ENCODE measurements at regions not wholly inside any gene's neighbourhood (a gene's known extent, or its start where the extent isn't known, plus 50 kb on each side); places are given as distances from the start of the nearest gene placed in this dataset.

GRCh38 chr13:22028831-22029230 lies 358.0 kb downstream of the FGF9 start:
- POLR2A ChIA-PET, result no interaction called here
- in situ Hi-C loops (cut with HindIII; ENCODE audit: low pct_unique_long_range_greater_than_20kb, low sequenced_read_pairs) (no loop called here), intact Hi-C loops (cut with micrococcal nuclease; ENCODE audit: unreplicated experiment) (no loop called here)
- no TSS peak for BruUV-seq (replicated peaks)
- no peak overlapping the region for H3K27ac ChIP-seq (ENCODE audit: low read length)
- H3K36me3 ChIP-seq (ENCODE audit: control insufficient read depth, insufficient read depth, low read length), result no peaks in the 10 kb centered on the region
- no peaks in the 10 kb centered on the region for H3K27me3 ChIP-seq (ENCODE audit: control insufficient read depth, insufficient read depth, low read length)
- no peak for DNase-seq (ENCODE audit: low read depth, low spot score)
- no peak overlapping the region for H3K4me3 ChIP-seq (ENCODE audit: low read depth in 2 of 2, low read length in 2 of 2)
- no peak for TF ChIP-seq CTCF (IDR thresholded peaks at IDR 0.05)
- no peak for TF ChIP-seq SIN3A (IDR thresholded peaks at IDR 0.05; ENCODE audit: borderline replicate concordance, insufficient read depth, low read depth, low read length)
- TF ChIP-seq TCF7L2 (IDR thresholded peaks at IDR 0.05; ENCODE audit: low read depth, low read length), result no peak
- TF ChIP-seq POLR2AphosphoS5 (IDR thresholded peaks at IDR 0.05; ENCODE audit: low read depth, low read length), result no peak
- no peak for TF ChIP-seq REST (IDR thresholded peaks at IDR 0.05; ENCODE audit: insufficient read depth in 1 of 2, low read depth in 2 of 2, low read length in 1 of 2)
- no peaks in the 10 kb centered on the region for H3K4me1 ChIP-seq (ENCODE audit: control insufficient read depth, insufficient read depth, low read length)
- CTCF ChIA-PET, result no interaction called here
- no peaks in the 10 kb centered on the region for H3K9me3 ChIP-seq (ENCODE audit: control insufficient read depth, insufficient read depth, low read depth, low read length)
- no peak for ATAC-seq

- H3K36me3 ChIP-seq (ENCODE audit: control insufficient read depth, insufficient read depth, low read length), result no peaks in the 10 kb centered on the region
- DNase-seq (ENCODE audit: low read depth, low spot score) (no peak), ATAC-seq (no peak)
- no peaks in the 10 kb centered on the region for H3K9me3 ChIP-seq (ENCODE audit: control insufficient read depth, insufficient read depth, low read depth, low read length)
- no peaks in the 10 kb centered on the region for H3K4me1 ChIP-seq (ENCODE audit: control insufficient read depth, insufficient read depth, low read length)
- intact Hi-C loops (cut with micrococcal nuclease; ENCODE audit: unreplicated experiment), result no loop called here
- no TSS peak for BruUV-seq (replicated peaks)
- in situ Hi-C loops (cut with HindIII; ENCODE audit: low pct_unique_long_range_greater_than_20kb, low sequenced_read_pairs), result no loop called here
- TF ChIP-seq TCF7L2 (IDR thresholded peaks at IDR 0.05; ENCODE audit: low read depth, low read length), result no peak
- no peak for TF ChIP-seq REST (IDR thresholded peaks at IDR 0.05; ENCODE audit: insufficient read depth in 1 of 2, low read depth in 2 of 2, low read length in 1 of 2)
- no peak for TF ChIP-seq CTCF (IDR thresholded peaks at IDR 0.05)
- TF ChIP-seq SIN3A (IDR thresholded peaks at IDR 0.05; ENCODE audit: borderline replicate concordance, insufficient read depth, low read depth, low read length), result no peak
- TF ChIP-seq POLR2AphosphoS5 (IDR thresholded peaks at IDR 0.05; ENCODE audit: low read depth, low read length), result no peak
- no peaks in the 10 kb centered on the region for H3K27me3 ChIP-seq (ENCODE audit: control insufficient read depth, insufficient read depth, low read length)
- ChIA-PET POLR2A (no interaction called here), CTCF (no interaction called here)
- H3K27ac ChIP-seq (ENCODE audit: low read length), result no peak overlapping the region
- no peak overlapping the region for H3K4me3 ChIP-seq (ENCODE audit: low read depth in 2 of 2, low read length in 2 of 2)
These were observed 359.4 kb downstream of the FGF9 start for GRCh38 chr13:22030321-22030720.
